K562 (cell line): ENCODE measurements at regions not wholly inside any gene's neighbourhood (a gene's known extent, or its start where the extent isn't known, plus 50 kb on each side); places are given as distances from the start of the nearest gene placed in this dataset.
"Not testable (repeated sequence)": the region's sequence is repeated elsewhere in the genome, so short reads cannot be mapped to it uniquely, and the experiment has no call there.

Experiments
- ATAC-seq: fragments of 200-7000 bp; cut with Tn5 transposase; 3 replicates; pipeline ENCODE4 v1.9.1; 2020; ENCODE audit warnings: moderate library complexity
- BruUV-seq: library from RNA; stranded (reverse); fragments of 400-500 nt; replicated peaks from 2 replicates; lab custom pipeline; 2021; lab: Mats Ljungman, UMichigan
- CTCF ChIA-PET: fragments of 300-600 bp; formaldehyde crosslinking; extraction: SDS; loops from one replicate; lab custom pipeline; 2021; ENCODE audit warnings: low intra/inter-chr PET ratio; lab: Yijun Ruan, JAX
- POLR2A ChIA-PET: fragments of 300-600, 350-650 bp; sonication (Branson Sonifier 250); formaldehyde crosslinking; extraction: SDS; loops from one replicate; lab custom pipeline; 2021; ENCODE audit warnings: antibody characterized with exemption, inconsistent platforms; lab: Yijun Ruan, JAX
- DNase-seq, 4 experiments: peaks; one replicate each; pipeline versions ENCODE4 v3.0.0 to v3.0.0-alpha.2; 2011 to 2018; ENCODE audit warnings: low spot score in 3 of 4, mixed read lengths in 3 of 4; ENCODE audit errors: extremely low read depth in 1 of 4
- FAIRE-seq: peaks from 2 replicates; lab custom pipeline; 2011; peaks lifted over from hg19 to GRCh38; lab: Jason Lieb, UNC
- H2AFZ ChIP-seq: 2 replicates; pipeline ENCODE4 v1.6.0; 2011; ENCODE audit warnings: low read depth, low read length, control low read depth, inconsistent platforms
- H3K27ac ChIP-seq: fragments of 200-600 bp; 3 replicates; pipeline ENCODE4 v1.8.0; 2011; ENCODE audit warnings: low read depth, mild to moderate bottlenecking, control low read depth, inconsistent platforms, low read length, moderate library complexity, mixed read lengths; ENCODE audit errors: extremely low read depth
- H3K27me3 ChIP-seq, 2 experiments: fragments of 300-600 bp in 1 of 2; 2 replicates in 1 of 2; 3 replicates in 1 of 2; pipeline versions ENCODE4 v1.6.0 to v1.8.0; 2011; ENCODE audit warnings: inconsistent platforms in 2 of 2, low read length in 2 of 2, mild to moderate bottlenecking in 1 of 2, mixed read lengths in 1 of 2, moderate library complexity in 1 of 2; ENCODE audit not compliant: control insufficient read depth in 2 of 2, insufficient read depth in 2 of 2
- H3K36me3 ChIP-seq: fragments of 300-600 bp; 3 replicates; pipeline ENCODE4 v1.8.0; 2011; ENCODE audit warnings: mild to moderate bottlenecking, low read length, inconsistent platforms; ENCODE audit not compliant: control insufficient read depth, insufficient read depth
- H3K4me1 ChIP-seq, 2 experiments: fragments of 200-600 bp in 1 of 2; replicated peaks in 1 of 2; 2 replicates in 1 of 2; 3 replicates in 1 of 2; pipeline versions ENCODE4 v1.5.1 to v1.8.0; 2011; ENCODE audit warnings: inconsistent platforms in 2 of 2, low read length in 2 of 2, mild to moderate bottlenecking in 1 of 2, mixed read lengths in 1 of 2, moderate library complexity in 1 of 2; ENCODE audit not compliant: control insufficient read depth in 2 of 2, insufficient read depth in 2 of 2
- H3K4me2 ChIP-seq: 2 replicates; pipeline ENCODE4 v1.6.1; 2011; ENCODE audit warnings: low read length, control low read depth, inconsistent platforms, mixed read lengths; ENCODE audit not compliant: insufficient read depth
- H3K4me3 ChIP-seq: fragments of 200-600 bp; sonication (generic), shearing (Covaris generic); 2 replicates; pipeline ENCODE4 v1.5.1; 2016; ENCODE audit warnings: control low read depth, inconsistent platforms
- H3K79me2 ChIP-seq: fragments of 200-600 bp; 3 replicates; pipeline ENCODE4 v1.8.0; 2011; ENCODE audit warnings: low read length, inconsistent platforms; ENCODE audit not compliant: control insufficient read depth, insufficient read depth
- H3K9ac ChIP-seq, 2 experiments: 2 replicates each; pipeline versions ENCODE4 v1.6.0 to v1.6.1; 2011; ENCODE audit warnings: low read depth in 2 of 2, low read length in 2 of 2, control low read depth in 1 of 2, inconsistent platforms in 1 of 2, mild to moderate bottlenecking in 1 of 2, mixed read lengths in 1 of 2; ENCODE audit not compliant: insufficient read depth in 1 of 2
- H3K9me1 ChIP-seq: one replicate; pipeline ENCODE4 v1.6.0; 2011; ENCODE audit warnings: inconsistent platforms, mild to moderate bottlenecking, low read length, moderate library complexity; ENCODE audit not compliant: control insufficient read depth, insufficient read depth
- H3K9me3 ChIP-seq: replicated peaks from 2 replicates; pipeline ENCODE4 v1.5.1; 2011; ENCODE audit warnings: low read depth, low read length, inconsistent platforms; ENCODE audit not compliant: control insufficient read depth, insufficient read depth
- H4K20me1 ChIP-seq: replicated peaks from 2 replicates; pipeline ENCODE4 v1.6.1; 2011; ENCODE audit warnings: low read length, inconsistent platforms, mixed read lengths; ENCODE audit not compliant: control insufficient read depth, insufficient read depth
- ARHGAP35 ChIP-seq: fragments of 450-650 bp; IDR thresholded peaks from 2 replicates; pipeline ENCODE4 v1.6.1; 2018; ENCODE audit not compliant: partially characterized antibody
- COPS2 ChIP-seq: fragments of 450-650 bp; conservative IDR thresholded peaks from 2 replicates; pipeline ENCODE4 v1.6.1; 2016; ENCODE audit warnings: mild to moderate bottlenecking, moderate library complexity
- EP400 ChIP-seq: fragments of 450-650 bp; IDR thresholded peaks from 2 replicates; pipeline ENCODE4 v1.6.1; 2017; ENCODE audit warnings: antibody characterized with exemption, mild to moderate bottlenecking, moderate library complexity
- HCFC1 ChIP-seq: IDR thresholded peaks from 2 replicates; pipeline ENCODE4 v1.6.1; 2012; ENCODE audit warnings: low read depth, low read length, improper control_type of control experiment
- IRF2 ChIP-seq: sonication (generic); formaldehyde crosslinking; IDR thresholded peaks from 2 replicates; pipeline ENCODE4 v1.8.1; 2022; ENCODE audit warnings: mild to moderate bottlenecking, missing genetic modification reagents
- MNT ChIP-seq, 2 experiments: fragments of 450-650 bp; conservative IDR thresholded peaks; 2 replicates each; pipeline ENCODE4 v1.6.1; 2017; ENCODE audit warnings: mild to moderate bottlenecking in 2 of 2, moderate library complexity in 2 of 2
- NFIX ChIP-seq: fragments of 250-450 bp; sonication (Bioruptor Pico); IDR thresholded peaks from 2 replicates; pipeline ENCODE4 v1.4.0; 2020; ENCODE audit warnings: low read depth, mild to moderate bottlenecking, moderate library complexity
- RBM17 ChIP-seq: fragments of 200-400 bp; formaldehyde crosslinking; IDR thresholded peaks from 2 replicates; pipeline ENCODE4 v1.6.1; 2017; ENCODE audit warnings: low read depth, mild to moderate bottlenecking, low read length, borderline replicate concordance
- TAL1 ChIP-seq: fragments of 450-650 bp; IDR thresholded peaks from 2 replicates; pipeline ENCODE4 v1.6.1; 2016; ENCODE audit warnings: mild to moderate bottlenecking
- USF2 ChIP-seq: sonication (generic); formaldehyde crosslinking; IDR thresholded peaks from 2 replicates; pipeline ENCODE4 v1.5.0; 2020; ENCODE audit warnings: missing genetic modification reagents
- ZBTB1 ChIP-seq: sonication (generic); formaldehyde crosslinking; IDR thresholded peaks from 2 replicates; pipeline ENCODE4 v1.8.1; 2023; ENCODE audit warnings: missing genetic modification reagents, low read depth, mild to moderate bottlenecking, borderline replicate concordance
- ZNF124 ChIP-seq: sonication (generic); formaldehyde crosslinking; IDR thresholded peaks from 2 replicates; pipeline ENCODE4 v1.8.1; 2022; ENCODE audit warnings: missing genetic modification reagents
- ZNF584 ChIP-seq: fragments of 200-800 bp; sonication (Bioruptor generic); IDR thresholded peaks from 2 replicates; pipeline ENCODE4 v1.6.1; 2016; ENCODE audit warnings: low read depth, mild to moderate bottlenecking, missing genetic modification characterization, missing compliant biosample characterization
- ZNF655 ChIP-seq: fragments of 250-450 bp; sonication (Bioruptor Pico); IDR thresholded peaks from 2 replicates; pipeline ENCODE4 v1.5.0; 2021
- WGBS: fragments of 100-300 bp; shearing (Covaris generic); methylation state at CpG from one replicate; pipeline ENCODE4 v1.1.6; 2016; ENCODE audit warnings: low coverage, mixed read lengths; ENCODE audit not compliant: insufficient coverage; ENCODE audit errors: missing lambda C conversion rate; 5-methylcytosine and 5-hydroxymethylcytosine counted together
- in situ Hi-C: fragments of 300-500 bp; cut with MboI; formaldehyde crosslinking; loops from 4 replicates; pipeline ENCODE4 v1.15.0; 2018; ENCODE audit warnings: inconsistent platforms, mixed read lengths
- intact Hi-C: fragments of 100-400 bp; cut with micrococcal nuclease; formaldehyde crosslinking; loops from 2 replicates; pipeline ENCODE4 v1.14.2; 2022

GRCh38 chr12:63427029-63427428, 241.3 kb downstream of the DPY19L2 start:
- H4K20me1 ChIP-seq, H3K27ac ChIP-seq, DNase-seq, H3K79me2 ChIP-seq, CTCF ChIA-PET, H3K27me3 ChIP-seq, H3K4me3 ChIP-seq, H3K4me2 ChIP-seq, FAIRE-seq, BruUV-seq, ATAC-seq, H3K4me1 ChIP-seq, H3K36me3 ChIP-seq, H3K9ac ChIP-seq, in situ Hi-C loops, H2AFZ ChIP-seq, H3K9me3 ChIP-seq, POLR2A ChIA-PET, H3K9me1 ChIP-seq: not testable (repeated sequence)
- intact Hi-C loops: loop anchor here (10.0 kb wide), 1 partner anchor 322 kb away; no protein-coding TSS in a partner anchor
- 0% methylated on average over 2 of the region's 2 CpGs for WGBS

- in situ Hi-C loops (loop anchor here (25.0 kb wide), 2 partner anchors 388 to 838 kb away; no protein-coding TSS in a partner anchor), intact Hi-C loops (loop anchor here (5.0 to 10.0 kb wide), 2 partner anchors 320 to 833 kb away; no protein-coding TSS in a partner anchor)
- ATAC-seq: no peak
- H3K9me1 ChIP-seq: no peaks in the 10 kb centered on the region
- H2AFZ ChIP-seq: no peak overlapping the region
- H3K27ac ChIP-seq: no peak overlapping the region
- H3K9ac ChIP-seq: no peak overlapping the region
- no TSS peak for BruUV-seq
- ChIA-PET CTCF (no interaction called here), POLR2A (no interaction called here)
- FAIRE-seq: no peak
- 0% methylated on average over 3 of the region's 3 CpGs for whole genome bisulfite sequencing
- H3K4me1 ChIP-seq: no peaks in the 10 kb centered on the region; a peak in 1 of 5 replicates
- H4K20me1 ChIP-seq: no peaks in the 10 kb centered on the region
- no peak overlapping the region for H3K4me2 ChIP-seq
- no peaks in the 10 kb centered on the region for H3K36me3 ChIP-seq
- H3K9me3 ChIP-seq: no peaks in the 10 kb centered on the region
- H3K27me3 ChIP-seq: no peaks in the 10 kb centered on the region
- no peak for DNase-seq
- H3K4me3 ChIP-seq: no peak overlapping the region
- no peaks in the 10 kb centered on the region for H3K79me2 ChIP-seq
- TF ChIP-seq USF2 (CRISPR knock-in tag): no peak
- TF ChIP-seq EP400: no peak
- no peak for TF ChIP-seq RBM17
- no peak for TF ChIP-seq NFIX (CRISPR knock-in tag)
- no peak for TF ChIP-seq COPS2
- no peak for TF ChIP-seq ZNF584 (CRISPR knock-in tag)
- TF ChIP-seq HCFC1: no peak
- no peak for TF ChIP-seq ZNF124 (CRISPR knock-in tag)
- no peak for TF ChIP-seq ZBTB1
- TF ChIP-seq TAL1: no peak
- TF ChIP-seq IRF2: no peak
- no peak for TF ChIP-seq ARHGAP35
- no peak for TF ChIP-seq MNT (conservative IDR thresholded peaks at IDR 0.05)
- TF ChIP-seq ZNF655 (CRISPR knock-in tag): no peak
These were observed 243.6 kb downstream of the DPY19L2 start for GRCh38 chr12:63424671-63425070.
